DMS53 treated with DMSO at 0.1 percent for 48 hours (cell line): ENCODE measurements at regions not wholly inside any gene's neighbourhood (a gene's known extent, or its start where the extent isn't known, plus 50 kb on each side); places are given as distances from the start of the nearest gene placed in this dataset.
"Not testable (repeated sequence)": the region's sequence is repeated elsewhere in the genome, so short reads cannot be mapped to it uniquely, and the experiment has no call there.

Experiments
- DNase-seq: peaks from one replicate; lab custom pipeline; 2025; ENCODE audit not compliant: unreplicated experiment; lab: John Stamatoyannopoulos, UW

DNA sequence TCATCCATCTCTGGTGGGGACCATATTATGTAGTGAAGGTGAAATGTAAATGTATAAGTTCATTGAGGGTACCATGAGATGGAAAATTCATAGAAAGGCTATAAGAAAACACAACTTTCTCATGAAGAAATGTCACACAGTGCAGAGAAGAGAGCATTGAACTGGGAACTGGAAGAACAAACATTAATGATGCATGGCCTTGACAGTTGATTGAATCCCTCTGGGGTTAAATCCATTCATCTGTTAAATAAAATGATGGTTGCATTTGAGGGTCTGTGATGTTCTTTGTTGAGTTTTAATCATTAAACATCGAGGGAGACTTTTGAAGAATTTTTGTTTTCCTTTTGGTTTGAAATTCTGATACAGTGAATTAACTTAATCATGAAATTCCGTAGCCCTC, 1401.4 kb downstream of the FAM181B start:
- no peak for DNase-seq

DNA sequence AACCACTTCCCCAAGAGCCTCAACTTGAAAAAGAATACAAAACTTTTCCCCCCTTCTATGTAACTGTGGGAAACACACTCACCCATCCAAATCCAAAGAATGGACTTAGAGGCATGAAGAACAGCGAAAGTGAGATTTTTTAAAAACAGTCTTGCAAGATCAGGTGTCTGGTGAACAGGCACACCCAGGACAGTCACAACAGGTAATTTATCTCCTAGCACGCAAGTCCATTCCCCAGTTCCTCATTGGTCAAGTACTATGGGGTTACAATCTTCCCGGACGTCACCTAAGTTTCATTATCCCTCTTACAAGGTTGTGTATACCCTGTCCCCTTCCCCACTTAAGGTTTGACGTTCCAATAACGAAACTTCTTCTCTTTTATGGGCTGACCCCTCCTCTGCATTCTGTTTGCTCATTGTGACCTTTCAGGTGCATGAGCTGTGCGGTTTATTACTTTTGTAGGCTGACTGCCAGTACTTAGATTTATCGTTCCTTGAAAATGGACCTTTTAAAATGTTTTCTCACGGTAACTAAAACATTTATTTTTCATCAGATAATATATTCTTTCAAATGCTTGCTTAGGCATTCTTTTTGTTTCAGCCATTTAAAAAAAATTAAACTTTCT, 1401.9 kb downstream of the FAM181B start:
- DNase-seq, result no peak

DNA sequence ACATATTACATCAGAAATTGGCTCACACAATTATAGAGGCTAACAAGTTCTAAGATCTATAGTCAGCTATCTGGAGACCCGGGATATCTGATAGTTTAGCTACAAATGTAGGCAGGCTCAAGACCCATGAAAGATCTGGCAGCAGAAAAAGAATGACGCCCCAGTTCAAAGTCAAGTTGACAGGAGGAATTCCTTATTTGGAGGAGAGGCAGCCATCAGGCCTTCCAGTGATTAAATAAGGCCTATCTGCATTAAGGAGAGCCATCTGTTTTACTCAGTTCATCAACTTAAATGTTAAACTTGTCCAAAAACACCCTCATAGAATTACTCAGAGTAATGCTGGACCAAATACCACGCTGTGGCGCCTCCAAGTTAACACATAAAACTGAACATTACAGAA, 1402.6 kb downstream of the FAM181B start:
- no peak for DNase-seq

DNA sequence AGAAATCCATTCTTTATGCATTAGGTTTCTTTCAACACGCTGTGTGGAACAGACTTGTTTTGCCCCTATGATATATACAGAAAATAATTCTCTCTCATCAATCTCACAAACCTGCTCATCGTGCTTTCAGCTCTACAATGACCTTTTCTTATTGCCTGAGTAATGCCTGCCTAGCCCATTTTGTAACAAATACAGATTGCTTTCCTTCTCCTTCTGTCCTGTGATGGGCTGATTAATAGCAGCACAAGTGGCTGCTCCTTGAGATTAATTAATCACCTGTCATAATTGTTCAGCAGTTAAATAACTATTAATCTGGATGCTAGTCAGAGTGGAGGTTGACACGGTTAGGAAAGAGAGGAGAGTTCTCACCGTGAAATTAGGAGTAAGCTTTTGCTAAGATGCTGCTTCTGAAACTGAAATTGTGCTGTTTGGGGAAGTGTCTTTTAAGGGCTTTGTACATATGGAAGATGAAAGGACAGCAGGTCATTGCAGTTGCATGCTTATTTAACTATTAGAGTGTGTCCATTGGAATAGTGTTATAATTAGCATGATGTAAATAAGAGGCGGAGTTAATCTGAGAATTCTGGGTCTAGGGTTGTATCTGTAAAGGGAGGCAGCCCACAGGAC, 1430.5 kb downstream of the FAM181B start:
- DNase-seq, result no peak

DNA sequence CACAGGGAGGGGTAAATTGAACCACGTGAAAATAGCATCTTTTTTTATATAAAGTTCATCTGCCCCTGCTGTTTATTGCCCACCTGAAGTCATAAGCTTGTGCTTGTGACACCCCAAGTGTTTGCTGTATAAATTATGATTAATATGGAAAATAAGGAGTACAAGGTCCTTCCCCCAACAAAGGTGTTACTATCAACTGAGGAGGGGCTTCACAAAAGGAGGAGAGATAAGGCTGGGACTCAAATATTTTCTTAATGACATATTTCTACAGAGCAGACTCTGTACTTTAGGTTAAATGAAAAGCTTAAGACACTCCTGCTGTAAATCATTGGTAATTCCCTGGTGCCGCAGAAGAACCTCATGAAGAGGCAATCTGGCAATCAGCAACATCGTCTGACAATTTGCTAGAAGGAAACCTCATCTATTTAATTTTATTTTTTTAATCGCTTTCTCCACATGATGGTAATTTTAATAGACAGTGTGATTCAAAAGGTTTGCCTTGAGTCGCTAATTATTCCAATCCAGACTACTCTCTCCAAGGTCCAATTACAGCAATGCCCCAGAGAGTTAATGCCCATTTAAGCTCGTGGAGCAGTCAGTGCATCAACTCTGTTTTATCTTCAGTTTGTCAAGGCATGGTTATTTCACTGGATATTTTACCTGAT, 1432.4 kb downstream of the FAM181B start:
- no peak for DNase-seq

DNA sequence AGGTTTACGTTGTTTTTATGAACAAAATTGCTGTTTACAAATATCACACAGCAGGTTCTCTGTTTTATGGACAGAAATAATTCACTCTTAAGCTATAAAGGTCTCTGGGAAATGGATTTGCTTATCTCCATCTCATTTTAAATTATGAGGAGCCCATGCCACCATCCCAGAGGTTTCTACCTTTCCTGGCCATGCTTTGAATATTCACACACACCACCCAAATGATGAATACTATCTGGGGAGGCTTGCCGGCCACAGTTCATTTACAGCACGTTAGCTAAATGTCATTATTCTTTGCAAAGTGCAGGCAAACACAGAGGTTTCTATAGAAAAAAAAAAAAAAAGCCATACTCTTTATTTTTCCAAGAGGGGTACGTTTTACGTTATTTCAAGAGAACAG, 1446.7 kb downstream of the FAM181B start:
- no peak for DNase-seq

DNA sequence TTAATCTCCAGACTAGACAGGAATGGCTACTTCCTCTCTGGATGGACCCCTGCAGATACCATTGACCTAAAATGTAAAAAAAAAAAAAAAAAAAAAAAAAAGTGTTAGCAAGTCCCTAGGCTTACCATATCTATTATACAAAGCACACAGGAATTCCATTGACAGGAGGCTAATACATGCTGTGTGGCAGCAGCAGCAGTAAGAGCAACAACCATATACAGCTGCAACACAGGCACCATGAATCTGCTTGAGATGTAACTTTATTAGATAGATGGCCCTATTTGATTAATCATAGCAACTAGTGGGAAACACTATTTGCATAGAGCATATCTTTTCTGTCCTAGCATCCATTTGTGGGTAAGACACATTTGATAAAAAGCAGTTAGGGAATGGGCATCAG, 1447.1 kb downstream of the FAM181B start:
- DNase-seq, result no peak

DNA sequence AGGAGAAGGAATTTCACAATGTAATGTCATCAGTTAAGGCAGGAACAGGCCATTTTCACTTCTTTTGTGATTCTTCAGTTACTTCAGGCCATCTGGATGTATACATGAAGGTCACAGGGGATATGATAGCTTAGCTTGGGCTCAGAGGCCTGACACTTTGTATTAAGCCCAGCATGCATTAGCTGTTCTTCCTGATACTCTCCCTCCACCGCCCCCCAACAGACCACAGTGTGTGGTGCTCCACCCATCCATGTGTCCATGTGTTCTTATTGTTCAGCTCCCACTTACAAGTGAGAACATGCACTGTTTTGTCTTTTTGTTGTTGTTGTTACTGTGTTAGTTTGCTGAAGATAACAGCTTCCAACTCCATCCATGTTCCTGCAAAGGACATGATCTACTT, 1453.4 kb downstream of the FAM181B start:
- not testable (repeated sequence) for DNase-seq

DNA sequence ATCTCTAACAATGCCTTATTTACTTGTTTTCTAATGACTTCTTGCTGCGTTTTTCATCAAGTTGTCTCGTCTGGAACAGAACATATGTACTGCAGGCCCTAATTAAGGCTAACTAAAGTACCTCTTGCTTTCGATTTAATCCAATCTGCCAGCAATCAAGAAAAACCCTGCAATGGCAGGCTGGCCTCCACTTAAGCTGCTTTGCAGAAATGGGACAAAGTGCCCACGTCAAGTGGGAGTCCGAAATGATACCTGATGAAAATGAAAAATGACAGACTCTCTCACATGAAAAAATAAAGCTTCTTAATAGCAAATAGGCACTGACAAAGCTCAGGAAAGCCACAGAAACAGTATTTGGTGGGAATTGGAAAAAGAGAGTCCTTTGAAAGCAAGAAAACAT, 1454.7 kb downstream of the FAM181B start:
- no peak for DNase-seq

DNA sequence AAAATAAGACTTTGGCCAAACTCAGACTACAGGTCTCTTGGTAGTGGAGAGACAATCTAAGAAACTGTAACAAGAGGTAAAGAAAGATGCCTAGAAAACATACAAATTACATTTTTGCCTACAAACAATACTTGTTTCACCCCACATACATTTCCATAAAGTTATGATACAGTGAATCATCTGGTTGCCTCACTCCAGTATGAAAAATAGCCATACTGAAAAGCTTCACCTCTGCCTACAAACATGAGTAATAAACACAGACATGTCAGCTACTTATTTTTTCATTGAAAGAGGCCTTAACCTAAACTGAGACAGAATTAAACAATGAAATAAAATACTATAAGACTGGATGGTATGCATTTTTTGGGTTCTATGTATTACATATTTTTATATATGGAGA, 1463.0 kb downstream of the FAM181B start:
- no peak for DNase-seq

DNA sequence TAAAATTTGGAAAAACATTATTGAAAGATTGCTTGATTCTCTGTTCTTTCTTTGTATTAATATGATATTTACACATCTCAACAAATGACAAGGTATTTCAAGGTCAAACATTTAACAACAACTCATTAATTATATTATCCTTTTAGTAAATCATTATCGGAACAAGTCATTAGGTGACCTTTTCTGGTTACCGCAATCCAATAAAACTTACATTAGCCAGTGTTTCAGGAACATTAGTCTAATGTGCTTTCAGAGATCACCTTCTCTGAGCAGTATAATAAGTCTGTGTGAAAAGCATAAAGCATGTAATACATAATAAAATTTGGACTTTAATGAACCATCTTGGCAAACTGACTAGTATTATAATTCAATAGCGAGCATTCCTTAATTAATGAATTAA, 1466.4 kb downstream of the FAM181B start:
- no peak for DNase-seq

DNA sequence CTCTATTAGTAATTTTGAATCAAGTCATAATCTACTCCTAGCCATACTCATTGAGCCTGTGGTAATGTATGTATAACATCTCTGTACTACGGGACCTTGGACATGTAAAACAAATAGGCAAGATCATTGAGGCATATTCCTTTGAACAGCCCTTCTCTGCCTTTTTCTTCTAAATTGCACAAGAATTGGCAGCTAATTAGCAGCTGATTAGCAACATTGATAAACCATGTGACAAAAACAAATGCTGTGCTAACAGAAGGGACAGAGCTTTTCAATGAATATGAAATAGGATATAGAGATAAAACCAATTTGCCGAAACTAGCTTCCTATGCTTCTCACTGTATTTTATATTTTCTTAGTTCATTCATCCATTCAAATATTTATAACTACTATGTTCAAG, 1474.2 kb downstream of the FAM181B start:
- DNase-seq, result no peak

DNA sequence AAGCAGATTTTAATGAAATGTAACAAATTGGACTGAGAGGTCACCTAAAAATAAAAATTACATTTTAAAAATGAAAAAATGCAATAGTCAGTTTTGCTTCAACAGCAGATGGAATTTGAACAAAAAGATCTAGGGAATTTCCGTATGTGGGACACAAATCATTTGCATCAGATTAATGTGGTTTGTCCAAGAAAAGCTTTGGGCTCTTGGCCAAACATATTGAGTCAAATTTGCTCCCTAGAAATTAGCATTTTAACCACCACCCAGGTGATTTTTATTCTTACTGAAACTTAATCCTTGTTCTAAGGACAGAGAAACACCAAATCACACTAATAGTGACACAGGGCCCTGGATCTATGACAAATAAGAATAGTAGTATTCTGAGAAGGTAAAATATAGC, 1477.8 kb downstream of the FAM181B start:
- no peak for DNase-seq

DNA sequence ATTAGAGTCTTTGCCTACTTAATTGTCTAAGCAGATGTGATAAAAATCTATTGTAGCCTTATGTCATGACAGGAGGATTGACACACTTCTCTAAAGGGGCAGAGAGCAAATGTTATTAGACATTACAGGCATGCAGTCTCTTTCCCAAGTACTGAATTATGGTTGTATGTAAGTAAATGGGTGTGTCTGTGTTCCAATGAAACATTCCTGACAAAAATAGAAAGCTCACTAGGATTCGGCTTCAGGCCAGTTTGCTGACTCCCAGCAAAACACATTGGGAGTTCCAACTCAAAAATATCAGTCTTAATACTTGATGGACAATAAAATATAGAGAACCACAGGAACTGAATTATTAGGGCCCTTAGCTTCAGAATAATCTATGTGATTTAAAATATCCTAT, 1480.4 kb downstream of the FAM181B start:
- DNase-seq, result no peak

DNA sequence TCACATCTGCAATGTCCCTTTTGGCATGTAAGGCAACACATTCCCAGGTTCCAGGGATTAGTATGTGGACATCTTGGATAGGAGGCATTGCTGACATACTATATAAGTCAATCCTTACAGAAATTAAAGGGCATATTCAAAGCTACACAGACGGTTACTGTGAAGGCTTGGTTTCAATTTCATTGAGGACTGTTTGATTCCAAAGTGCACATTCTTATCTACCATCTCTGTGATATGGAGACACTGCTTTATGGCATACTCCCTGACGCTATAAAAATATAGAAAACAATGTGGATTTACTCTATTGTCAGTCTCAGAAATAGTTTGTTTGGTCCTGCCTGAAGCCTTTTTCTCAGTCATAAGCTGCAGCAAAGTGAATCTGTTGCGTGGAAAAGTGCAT, 1486.7 kb downstream of the FAM181B start:
- no peak for DNase-seq

DNA sequence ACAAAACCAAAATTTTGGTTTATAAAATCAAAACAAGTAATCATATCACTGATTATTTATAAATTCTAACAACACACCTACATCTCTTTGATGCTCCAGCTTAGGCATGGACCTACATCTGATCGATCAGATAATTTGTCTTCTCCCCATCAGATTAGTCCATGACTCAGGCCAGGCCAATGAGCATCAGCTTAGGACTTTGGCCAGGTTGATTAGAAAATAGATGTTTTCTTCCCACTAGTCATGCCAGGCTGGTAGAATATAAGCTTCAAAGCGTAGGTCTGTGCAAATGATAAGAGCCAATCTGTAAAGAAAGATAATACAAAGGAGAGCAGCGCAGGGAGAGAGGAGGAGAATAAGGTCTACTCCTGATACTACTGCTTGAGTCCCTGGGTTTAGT, 1487.9 kb downstream of the FAM181B start:
- DNase-seq, result no peak

DNA sequence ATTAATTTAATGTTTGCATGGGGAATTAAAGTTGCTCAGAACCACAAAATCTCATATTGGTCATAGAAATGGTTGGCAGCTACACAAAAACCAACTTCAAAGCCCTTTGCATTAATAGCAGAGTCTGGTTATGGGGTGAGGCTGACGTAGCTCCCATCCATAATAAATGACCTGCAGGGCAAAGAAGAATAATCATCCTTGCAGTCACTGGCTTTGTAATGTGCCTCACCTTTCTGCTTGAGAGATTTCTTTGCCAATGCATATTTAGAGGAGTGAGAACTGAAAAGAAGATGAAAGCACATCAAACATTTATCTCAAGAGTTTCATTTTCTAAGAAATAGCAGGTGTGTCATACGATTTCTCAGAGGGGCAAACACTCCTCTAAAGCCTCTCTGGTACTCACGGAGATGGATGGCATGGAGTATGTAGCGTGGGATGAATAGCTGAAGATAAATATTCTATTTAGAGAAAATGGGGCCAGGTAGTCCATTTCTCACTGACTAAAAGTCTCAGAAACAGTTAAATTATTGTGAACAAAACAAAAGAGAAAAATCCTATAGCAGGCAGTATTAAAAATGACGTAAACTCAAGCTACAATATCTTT, 1491.9 kb downstream of the FAM181B start:
- no peak for DNase-seq

DNA sequence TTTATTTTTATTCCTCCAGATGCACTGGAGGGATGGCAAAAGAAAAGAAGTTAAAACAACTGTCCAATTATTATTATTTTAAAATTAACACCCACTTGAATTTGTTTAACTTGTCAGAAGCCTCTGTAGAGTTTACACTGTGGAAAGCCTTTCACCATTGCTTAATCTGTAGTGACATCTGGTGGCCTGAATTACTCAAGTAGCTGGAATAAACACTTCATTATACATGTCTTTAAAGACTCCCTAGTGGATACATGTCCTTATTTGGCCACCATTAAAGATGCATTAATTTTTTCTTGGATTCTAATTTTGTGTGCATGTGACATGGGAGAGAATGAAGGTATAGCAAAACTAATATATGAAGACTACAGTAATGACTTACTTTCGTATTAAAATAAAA, 1496.5 kb downstream of the FAM181B start:
- DNase-seq, result peak; percentile 84

DNA sequence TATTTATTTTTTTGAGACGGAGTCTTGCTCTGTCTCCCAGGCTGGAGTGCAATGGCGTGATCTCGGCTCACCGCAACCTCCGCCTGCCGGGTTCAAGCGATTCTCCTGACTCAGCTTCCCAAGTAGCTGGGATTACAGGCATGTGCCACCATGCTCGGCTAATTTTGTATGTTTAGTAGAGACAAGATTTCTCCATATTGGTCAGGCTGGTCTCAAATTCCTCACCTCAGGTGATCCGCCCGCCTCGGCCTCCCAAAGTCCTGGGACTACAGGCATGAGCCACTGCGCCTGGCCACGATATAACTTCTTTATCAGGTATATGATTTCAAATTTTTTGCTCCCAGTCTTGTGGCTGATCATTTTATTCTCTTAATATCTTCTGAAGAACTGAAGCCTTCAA, 1506.3 kb downstream of the FAM181B start:
- DNase-seq, result not testable (repeated sequence)

DNA sequence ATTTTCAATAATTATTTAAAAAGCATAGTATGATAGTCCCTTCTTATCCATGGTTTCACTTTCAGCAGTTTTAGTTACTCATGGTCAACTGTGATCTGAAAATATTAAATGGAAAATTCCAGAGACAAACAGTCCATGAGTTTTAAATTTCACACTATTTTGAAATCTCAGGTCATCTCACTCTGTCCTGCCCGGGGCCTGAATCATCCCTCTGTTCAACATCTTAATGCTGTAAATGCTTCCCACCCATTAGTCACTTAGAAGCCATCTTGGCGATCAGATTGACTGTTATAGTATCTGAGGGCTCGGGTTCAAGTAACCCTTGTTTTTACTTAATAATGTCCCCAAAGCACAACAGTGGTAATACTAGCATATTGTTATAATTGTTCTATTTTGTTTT, 1509.3 kb downstream of the FAM181B start:
- DNase-seq, result no peak

DNA sequence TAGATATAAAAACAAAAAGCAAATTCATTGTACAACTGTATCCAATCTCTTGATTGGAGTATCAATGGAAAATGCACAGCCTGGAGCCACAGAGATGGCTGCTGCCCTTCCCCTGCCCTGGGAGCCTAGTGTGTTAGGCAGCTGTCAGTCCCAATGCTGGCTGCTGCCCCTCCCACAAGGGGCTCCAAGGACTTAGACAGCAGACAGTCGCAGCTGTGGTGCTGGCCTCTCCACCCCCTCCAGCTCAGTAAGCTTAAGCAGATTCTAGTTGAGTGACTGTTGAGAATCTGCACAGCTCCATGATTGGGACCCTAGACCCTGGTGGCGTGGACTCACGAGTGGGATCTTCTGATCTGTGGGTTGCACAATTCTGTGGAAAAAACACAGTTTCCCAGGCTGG, 1511.2 kb downstream of the FAM181B start:
- no peak for DNase-seq

DNA sequence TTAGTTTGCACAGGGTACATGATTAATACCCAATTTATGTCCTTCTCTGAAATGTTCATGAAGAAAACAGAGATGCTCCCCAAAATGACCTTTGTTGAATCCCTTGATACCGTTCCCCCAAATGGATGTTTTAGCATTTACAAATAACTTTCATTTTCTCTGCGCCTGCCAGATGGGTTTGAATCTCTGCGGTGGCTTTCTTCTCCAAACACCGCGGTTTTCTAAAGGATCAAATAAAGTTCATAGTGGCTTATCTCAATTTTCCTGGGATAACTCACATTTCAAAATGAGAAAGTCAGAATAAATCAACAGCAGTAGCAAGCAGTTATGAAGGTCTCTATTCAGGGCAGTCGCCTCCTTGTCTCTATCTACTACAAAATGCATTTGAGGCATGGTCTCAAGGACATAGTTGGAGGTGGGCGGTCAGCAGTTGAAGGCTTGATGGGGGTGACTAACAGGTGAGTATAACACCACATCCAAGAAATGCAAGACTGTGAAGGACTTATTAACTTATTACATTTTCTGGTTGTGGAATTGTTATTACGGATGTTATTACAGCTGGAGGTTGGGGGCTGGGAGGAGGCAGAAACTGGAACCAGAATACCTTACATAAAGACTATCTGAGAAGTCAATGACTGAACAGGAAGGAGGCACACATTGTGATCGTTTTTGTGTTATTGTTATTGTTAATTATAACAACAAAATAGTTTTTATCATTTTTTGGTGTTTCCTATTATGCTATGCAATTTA, 1513.3 kb downstream of the FAM181B start:
- DNase-seq, result no peak
